ENCODE measurements at regions not wholly inside any gene's neighbourhood (a gene's known extent, or its start where the extent isn't known, plus 50 kb on each side); places are given as distances from the start of the nearest gene placed in this dataset.

DNA sequence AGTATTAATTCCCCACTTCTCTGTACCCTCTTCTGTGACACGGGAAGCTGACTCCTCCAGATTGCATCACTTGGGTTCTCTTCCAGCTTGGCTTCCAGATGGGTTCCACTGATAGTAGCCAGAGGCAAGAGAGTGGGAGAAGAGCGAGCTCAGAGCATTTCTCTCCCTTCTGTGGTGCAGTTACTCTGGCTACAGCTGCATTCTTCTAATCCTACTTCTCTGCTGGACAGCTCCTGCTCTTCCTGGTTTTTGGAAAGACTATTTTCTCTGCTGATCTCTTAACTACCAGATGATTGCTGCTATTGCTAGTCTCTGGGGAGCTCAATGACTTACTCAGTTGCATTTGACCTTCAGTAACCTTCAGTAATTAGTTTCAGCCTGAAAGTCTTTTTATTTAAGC is 187.5 kb upstream of the MAP2 start:
- H3K4me1 ChIP-seq (ENCODE audit: insufficient read depth), result no peaks in the 10 kb centered on the region
- 44% methylated on average over 2 of the region's 2 CpGs for WGBS (ENCODE audit: low lambda C conversion rate, missing lambda C conversion rate)
- H3K79me2 ChIP-seq, result no peaks in the 10 kb centered on the region
- H3K9me3 ChIP-seq (ENCODE audit: low read depth), result no peaks in the 10 kb centered on the region
- H3K36me3 ChIP-seq (replicated peaks; ENCODE audit: insufficient read depth, low read depth), result no peaks in the 10 kb centered on the region
- H3K9me2 ChIP-seq (replicated peaks; ENCODE audit: insufficient read depth), result no peaks in the 10 kb centered on the region
- peak; percentile 3 for DNase-seq (ENCODE audit: low spot score)
- no peaks in the 10 kb centered on the region for H4K20me1 ChIP-seq (ENCODE audit: insufficient read depth, poor library complexity, severe bottlenecking)
- no peak overlapping the region for H2AFZ ChIP-seq
- no peak overlapping the region for H3K27ac ChIP-seq
- no peaks in the 10 kb centered on the region for H3K27me3 ChIP-seq
- TF ChIP-seq EZH2 (IDR thresholded peaks at IDR 0.05; ENCODE audit: borderline replicate concordance), result no peak
- no peak for TF ChIP-seq EZH2phosphoT487 (IDR thresholded peaks at IDR 0.05; ENCODE audit: low read depth, severe bottlenecking, unreplicated experiment)
- TF ChIP-seq CTCF (IDR thresholded peaks at IDR 0.05; ENCODE audit: poor library complexity), result no peak
- no peak overlapping the region for H3K4me3 ChIP-seq
- no peak overlapping the region for H3K4me2 ChIP-seq

DNA sequence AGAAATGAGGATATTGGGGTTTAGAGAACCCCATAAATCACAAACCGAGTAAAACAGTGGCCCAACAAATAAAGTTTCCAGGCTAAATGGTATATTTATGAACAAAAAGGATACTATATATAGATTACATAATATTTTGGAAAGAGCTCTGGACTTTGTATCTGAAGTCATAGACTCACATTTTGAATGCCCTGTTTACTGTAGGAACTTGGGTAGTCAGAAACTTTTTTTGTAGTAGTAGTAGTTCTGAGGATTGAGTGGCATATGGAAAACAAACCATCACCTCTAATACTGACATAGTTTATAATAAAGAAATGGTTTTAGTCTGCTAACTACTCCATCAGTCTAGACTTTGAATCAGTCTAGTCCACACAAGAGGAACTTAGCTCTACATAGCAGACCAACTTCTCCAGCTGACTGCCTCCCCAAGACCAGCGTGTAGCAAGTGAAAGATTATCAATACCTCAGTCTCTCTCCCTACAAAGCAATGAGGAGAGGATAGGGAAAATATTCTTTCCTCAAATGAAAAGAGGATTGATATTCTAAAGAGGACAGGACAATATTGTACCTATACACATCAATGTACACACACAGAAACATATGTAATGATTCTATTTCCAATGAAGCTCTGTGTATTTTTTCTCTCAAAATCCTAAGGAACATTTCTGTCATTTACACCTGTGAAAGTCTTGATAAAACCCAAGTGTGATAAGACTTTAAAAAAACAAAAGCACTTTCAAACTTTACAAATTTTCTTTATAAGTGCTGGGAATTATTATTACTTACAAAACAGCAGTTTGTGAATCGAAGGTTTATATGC is 184.9 kb upstream of the MAP2 start:
- H3K27me3 ChIP-seq, result no peaks in the 10 kb centered on the region
- H3K79me2 ChIP-seq, result no peaks in the 10 kb centered on the region
- H3K9me2 ChIP-seq (replicated peaks; ENCODE audit: insufficient read depth), result no peaks in the 10 kb centered on the region
- H3K36me3 ChIP-seq (replicated peaks; ENCODE audit: insufficient read depth, low read depth), result no peaks in the 10 kb centered on the region
- H2AFZ ChIP-seq, result no peak overlapping the region
- H4K20me1 ChIP-seq (ENCODE audit: insufficient read depth, poor library complexity, severe bottlenecking), result no peaks in the 10 kb centered on the region
- no peak for DNase-seq (ENCODE audit: low spot score)
- no peak overlapping the region for H3K4me2 ChIP-seq
- WGBS (ENCODE audit: low lambda C conversion rate, missing lambda C conversion rate), result 70% methylated on average over 3 of the region's 3 CpGs
- no peaks in the 10 kb centered on the region for H3K9me3 ChIP-seq (ENCODE audit: low read depth)
- no peak overlapping the region for H3K4me3 ChIP-seq
- TF ChIP-seq CTCF (IDR thresholded peaks at IDR 0.05; ENCODE audit: poor library complexity) (no peak), EZH2 (IDR thresholded peaks at IDR 0.05; ENCODE audit: borderline replicate concordance) (no peak), EZH2phosphoT487 (IDR thresholded peaks at IDR 0.05; ENCODE audit: low read depth, severe bottlenecking, unreplicated experiment) (no peak)
- H3K4me1 ChIP-seq (ENCODE audit: insufficient read depth), result no peaks in the 10 kb centered on the region
- H3K27ac ChIP-seq, result no peak overlapping the region

DNA sequence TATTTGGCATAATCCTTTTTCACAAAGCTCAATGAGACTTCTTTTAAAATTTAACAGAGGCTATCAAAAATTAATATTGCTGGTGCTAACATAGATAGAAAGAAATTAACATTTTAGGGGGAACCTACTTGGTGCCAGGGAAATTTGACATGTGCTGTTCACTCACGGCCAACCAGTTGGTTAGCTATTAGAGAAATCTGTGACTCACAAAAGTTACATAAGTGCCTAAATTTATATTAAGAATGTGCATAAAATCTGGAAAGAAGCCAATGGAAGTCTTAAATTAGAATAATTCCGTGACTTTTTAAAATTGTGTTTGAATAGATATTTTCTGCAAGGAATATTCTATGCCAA is 184.3 kb upstream of the MAP2 start:
- no peaks in the 10 kb centered on the region for H4K20me1 ChIP-seq (ENCODE audit: insufficient read depth, poor library complexity, severe bottlenecking)
- no peaks in the 10 kb centered on the region for H3K9me2 ChIP-seq (replicated peaks; ENCODE audit: insufficient read depth)
- TF ChIP-seq EZH2phosphoT487 (IDR thresholded peaks at IDR 0.05; ENCODE audit: low read depth, severe bottlenecking, unreplicated experiment), result no peak
- no peaks in the 10 kb centered on the region for H3K79me2 ChIP-seq
- no peak overlapping the region for H3K4me2 ChIP-seq
- no peaks in the 10 kb centered on the region for H3K27me3 ChIP-seq
- no peaks in the 10 kb centered on the region for H3K36me3 ChIP-seq (replicated peaks; ENCODE audit: insufficient read depth, low read depth)
- 86% methylated on average over 2 of the region's 2 CpGs for WGBS (ENCODE audit: low lambda C conversion rate, missing lambda C conversion rate)
- H3K4me1 ChIP-seq (ENCODE audit: insufficient read depth), result no peaks in the 10 kb centered on the region
- no peak for DNase-seq (ENCODE audit: low spot score)
- no peaks in the 10 kb centered on the region for H3K9me3 ChIP-seq (ENCODE audit: low read depth)
- H3K27ac ChIP-seq, result no peak overlapping the region
- no peak overlapping the region for H2AFZ ChIP-seq
- H3K4me3 ChIP-seq, result no peak overlapping the region

DNA sequence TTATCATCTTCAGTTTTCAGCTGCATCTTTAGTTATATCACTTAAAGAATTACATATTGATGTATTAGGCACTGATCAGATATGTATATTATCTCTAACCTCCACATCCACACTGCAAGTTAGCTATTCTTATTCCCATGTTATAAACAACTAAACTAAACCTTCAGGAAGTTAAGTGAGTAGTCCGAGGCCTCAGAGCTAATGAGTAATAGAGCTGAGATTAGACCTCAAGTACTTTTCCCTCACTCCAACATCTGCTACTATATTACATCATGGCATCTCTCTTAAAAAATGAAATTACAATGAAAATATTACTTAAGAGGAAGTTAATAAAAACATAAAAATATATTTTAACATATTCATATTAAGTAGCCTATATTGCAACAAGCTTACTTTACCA is 183.6 kb upstream of the MAP2 start:
- Histone ChIP-seq H3K36me3 (replicated peaks; ENCODE audit: insufficient read depth, low read depth) (no peaks in the 10 kb centered on the region), H3K4me1 (ENCODE audit: insufficient read depth) (no peaks in the 10 kb centered on the region), H3K27ac (no peak overlapping the region), H3K4me3 (no peak overlapping the region), H3K79me2 (no peaks in the 10 kb centered on the region), H3K27me3 (no peaks in the 10 kb centered on the region), H3K9me2 (replicated peaks; ENCODE audit: insufficient read depth) (no peaks in the 10 kb centered on the region), H3K9me3 (ENCODE audit: low read depth) (no peaks in the 10 kb centered on the region), H3K4me2 (no peak overlapping the region), H4K20me1 (ENCODE audit: insufficient read depth, poor library complexity, severe bottlenecking) (no peaks in the 10 kb centered on the region), H2AFZ (no peak overlapping the region)
- TF ChIP-seq CTCF (IDR thresholded peaks at IDR 0.05; ENCODE audit: poor library complexity) (no peak), EZH2phosphoT487 (IDR thresholded peaks at IDR 0.05; ENCODE audit: low read depth, severe bottlenecking, unreplicated experiment) (no peak), EZH2 (IDR thresholded peaks at IDR 0.05; ENCODE audit: borderline replicate concordance) (no peak)
- 69% methylated on average over 1 of the region's 1 CpG for WGBS (ENCODE audit: low lambda C conversion rate, missing lambda C conversion rate)
- no peak for DNase-seq (ENCODE audit: low spot score)
